ENCODE measurements at regions not wholly inside any gene's neighbourhood (a gene's known extent, or its start where the extent isn't known, plus 50 kb on each side); places are given as distances from the start of the nearest gene placed in this dataset.
A peak's percentile ranks its signal among the peaks of the same experiment; 100 is the strongest.
"Not testable (repeated sequence)": the region's sequence is repeated elsewhere in the genome, so short reads cannot be mapped to it uniquely, and the experiment has no call there.

GRCh38 chr4:147139455-147140198 is 194.0 kb upstream of the TTC29 start:
- H3K27me3 Mint-ChIP-seq (ENCODE audit: low read depth) = no peaks in the 10 kb centered on the region
- H3K4me3 Mint-ChIP-seq = no peak overlapping the region
- no peaks in the 10 kb centered on the region for H3K36me3 Mint-ChIP-seq (ENCODE audit: low read depth)
- TF ChIP-seq CTCF (conservative IDR thresholded peaks at IDR 0.05) = no peak
- peaks cover 6% of the 10 kb centered on the region for H3K9me3 Mint-ChIP-seq
- no peak overlapping the region for H3K27ac Mint-ChIP-seq (ENCODE audit: unreplicated experiment)
- DNase-seq (ENCODE audit: low read depth, low spot score) = no peak
- H3K4me1 Mint-ChIP-seq = no peaks in the 10 kb centered on the region

GRCh38 chr4:147151763-147152162 is 206.1 kb upstream of the TTC29 start:
- H3K27me3 Mint-ChIP-seq (ENCODE audit: low read depth) = no peaks in the 10 kb centered on the region
- TF ChIP-seq CTCF (conservative IDR thresholded peaks at IDR 0.05) = no peak
- DNase-seq (ENCODE audit: low read depth, low spot score) = no peak
- peaks cover 10% of the 10 kb centered on the region for H3K9me3 Mint-ChIP-seq
- H3K4me1 Mint-ChIP-seq = peaks cover 9% of the 10 kb centered on the region
- H3K36me3 Mint-ChIP-seq (ENCODE audit: low read depth) = peaks cover 5% of the 10 kb centered on the region
- no peak overlapping the region for H3K27ac Mint-ChIP-seq (ENCODE audit: unreplicated experiment)
- H3K4me3 Mint-ChIP-seq = no peak overlapping the region

GRCh38 chr4:147157860-147158701 is 212.4 kb upstream of the TTC29 start:
- TF ChIP-seq CTCF (conservative IDR thresholded peaks at IDR 0.05) = no peak

GRCh38 chr4:147160908-147161513 is 215.3 kb upstream of the TTC29 start:
- no peak overlapping the region for H3K27ac Mint-ChIP-seq (ENCODE audit: unreplicated experiment)
- no peaks in the 10 kb centered on the region for H3K36me3 Mint-ChIP-seq (ENCODE audit: low read depth)
- H3K27me3 Mint-ChIP-seq (ENCODE audit: low read depth) = no peaks in the 10 kb centered on the region
- H3K4me1 Mint-ChIP-seq = peaks cover 15% of the 10 kb centered on the region
- peak overlapping the region; percentile 10 for H3K4me3 Mint-ChIP-seq
- no peaks in the 10 kb centered on the region for H3K9me3 Mint-ChIP-seq
- TF ChIP-seq CTCF (conservative IDR thresholded peaks at IDR 0.05) = peak; percentile 77
- DNase-seq (ENCODE audit: low read depth, low spot score) = no peak

More at GRCh38 chr4:147157860-147158701, 212.4 kb upstream of the TTC29 start:
- peak; percentile 29 for DNase-seq (ENCODE audit: low read depth, low spot score)
- Mint-ChIP-seq H3K27me3 (ENCODE audit: low read depth) (no peaks in the 10 kb centered on the region), H3K36me3 (ENCODE audit: low read depth) (no peaks in the 10 kb centered on the region), H3K27ac (ENCODE audit: unreplicated experiment) (no peak overlapping the region), H3K9me3 (no peaks in the 10 kb centered on the region), H3K4me1 (peaks cover 20% of the 10 kb centered on the region), H3K4me3 (peak overlapping the region; percentile 69)

- H3K27ac Mint-ChIP-seq (ENCODE audit: unreplicated experiment) = no peak overlapping the region
- no peak for TF ChIP-seq CTCF (conservative IDR thresholded peaks at IDR 0.05)
- H3K27me3 Mint-ChIP-seq (ENCODE audit: low read depth) = no peaks in the 10 kb centered on the region
- no peaks in the 10 kb centered on the region for H3K36me3 Mint-ChIP-seq (ENCODE audit: low read depth)
- H3K4me3 Mint-ChIP-seq = no peak overlapping the region
- peaks cover 4% of the 10 kb centered on the region for H3K4me1 Mint-ChIP-seq
- no peak for DNase-seq (ENCODE audit: low read depth, low spot score)
- no peaks in the 10 kb centered on the region for H3K9me3 Mint-ChIP-seq
Observed at GRCh38 chr4:147163311-147163710, 217.6 kb upstream of the TTC29 start.

- not testable (repeated sequence) for H3K9me3 Mint-ChIP-seq
Observed at GRCh38 chr4:147168200-147168599, 222.5 kb upstream of the TTC29 start.

More at GRCh38 chr4:147168200-147168599, 222.5 kb upstream of the TTC29 start:
- DNase-seq (ENCODE audit: low read depth, low spot score); H3K27me3 Mint-ChIP-seq (ENCODE audit: low read depth); H3K4me3 Mint-ChIP-seq; H3K27ac Mint-ChIP-seq (ENCODE audit: unreplicated experiment); H3K36me3 Mint-ChIP-seq (ENCODE audit: low read depth); H3K4me1 Mint-ChIP-seq: not testable (repeated sequence)
